ENCODE measurements at regions not wholly inside any gene's neighbourhood (a gene's known extent, or its start where the extent isn't known, plus 50 kb on each side); places are given as distances from the start of the nearest gene placed in this dataset.

DNA sequence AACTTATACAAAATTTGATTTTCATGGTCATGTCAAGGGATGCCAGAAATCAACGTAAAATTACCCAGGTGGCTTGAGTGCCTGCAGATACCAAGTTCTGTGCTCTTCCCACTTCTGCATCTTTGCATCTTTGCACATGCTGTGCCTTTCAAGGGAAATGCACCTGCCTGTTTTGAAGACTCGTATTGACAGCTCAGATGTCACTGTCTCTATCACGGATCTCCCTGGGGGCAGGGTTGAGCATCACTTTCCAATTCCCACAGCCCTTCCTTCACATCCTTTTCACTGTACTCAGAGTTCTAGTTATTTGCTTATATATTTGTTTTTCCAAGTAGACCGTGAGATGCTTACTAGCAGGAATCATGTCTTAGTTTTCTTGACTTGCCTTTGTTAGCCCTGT is 274.2 kb downstream of the CDH26 start:
- TF ChIP-seq ESRRG (CRISPR knock-in tag; IDR thresholded peaks at IDR 0.05) = no peak
- no peak for TF ChIP-seq ZNF70 (CRISPR knock-in tag; IDR thresholded peaks at IDR 0.05)
- TF ChIP-seq, protein P1, sequence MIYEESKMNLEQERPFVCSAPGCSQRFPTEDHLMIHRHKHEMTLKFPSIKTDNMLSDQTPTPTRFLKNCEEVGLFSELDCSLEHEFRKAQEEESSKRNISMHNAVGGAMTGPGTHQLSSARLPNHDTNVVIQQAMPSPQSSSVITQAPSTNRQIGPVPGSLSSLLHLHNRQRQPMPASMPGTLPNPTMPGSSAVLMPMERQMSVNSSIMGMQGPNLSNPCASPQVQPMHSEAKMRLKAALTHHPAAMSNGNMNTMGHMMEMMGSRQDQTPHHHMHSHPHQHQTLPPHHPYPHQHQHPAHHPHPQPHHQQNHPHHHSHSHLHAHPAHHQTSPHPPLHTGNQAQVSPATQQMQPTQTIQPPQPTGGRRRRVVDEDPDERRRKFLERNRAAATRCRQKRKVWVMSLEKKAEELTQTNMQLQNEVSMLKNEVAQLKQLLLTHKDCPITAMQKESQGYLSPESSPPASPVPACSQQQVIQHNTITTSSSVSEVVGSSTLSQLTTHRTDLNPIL (CRISPR knock-in tag; IDR thresholded peaks at IDR 0.05; ENCODE audit: low read depth) = no peak
- TF ChIP-seq ZFP30 (CRISPR knock-in tag; IDR thresholded peaks at IDR 0.05) = no peak
- TF ChIP-seq, protein P2, sequence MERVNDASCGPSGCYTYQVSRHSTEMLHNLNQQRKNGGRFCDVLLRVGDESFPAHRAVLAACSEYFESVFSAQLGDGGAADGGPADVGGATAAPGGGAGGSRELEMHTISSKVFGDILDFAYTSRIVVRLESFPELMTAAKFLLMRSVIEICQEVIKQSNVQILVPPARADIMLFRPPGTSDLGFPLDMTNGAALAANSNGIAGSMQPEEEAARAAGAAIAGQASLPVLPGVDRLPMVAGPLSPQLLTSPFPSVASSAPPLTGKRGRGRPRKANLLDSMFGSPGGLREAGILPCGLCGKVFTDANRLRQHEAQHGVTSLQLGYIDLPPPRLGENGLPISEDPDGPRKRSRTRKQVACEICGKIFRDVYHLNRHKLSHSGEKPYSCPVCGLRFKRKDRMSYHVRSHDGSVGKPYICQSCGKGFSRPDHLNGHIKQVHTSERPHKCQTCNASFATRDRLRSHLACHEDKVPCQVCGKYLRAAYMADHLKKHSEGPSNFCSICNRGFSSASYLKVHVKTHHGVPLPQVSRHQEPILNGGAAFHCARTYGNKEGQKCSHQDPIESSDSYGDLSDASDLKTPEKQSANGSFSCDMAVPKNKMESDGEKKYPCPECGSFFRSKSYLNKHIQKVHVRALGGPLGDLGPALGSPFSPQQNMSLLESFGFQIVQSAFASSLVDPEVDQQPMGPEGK (CRISPR knock-in tag; IDR thresholded peaks at IDR 0.05; ENCODE audit: borderline replicate concordance) = no peak
- TF ChIP-seq GLIS3 (CRISPR knock-in tag; IDR thresholded peaks at IDR 0.05) = no peak
- no peak for TF ChIP-seq CSDC2 (CRISPR knock-in tag; IDR thresholded peaks at IDR 0.05)
- TF ChIP-seq TOX (CRISPR knock-in tag; IDR thresholded peaks at IDR 0.05; ENCODE audit: borderline replicate concordance) = no peak
